CD4-positive, alpha-beta T cell treated with Interleukin-4 for 1 hour (primary cell): ENCODE measurements at regions not wholly inside any gene's neighbourhood (a gene's known extent, or its start where the extent isn't known, plus 50 kb on each side); places are given as distances from the start of the nearest gene placed in this dataset.
"Not testable (repeated sequence)": the region's sequence is repeated elsewhere in the genome, so short reads cannot be mapped to it uniquely, and the experiment has no call there.

ENCODE experiments used
- DNase-seq, 2 donors: peaks; one replicate each; pipeline ENCODE4 v3.0.0-alpha.2; 2020 to 2022

DNA sequence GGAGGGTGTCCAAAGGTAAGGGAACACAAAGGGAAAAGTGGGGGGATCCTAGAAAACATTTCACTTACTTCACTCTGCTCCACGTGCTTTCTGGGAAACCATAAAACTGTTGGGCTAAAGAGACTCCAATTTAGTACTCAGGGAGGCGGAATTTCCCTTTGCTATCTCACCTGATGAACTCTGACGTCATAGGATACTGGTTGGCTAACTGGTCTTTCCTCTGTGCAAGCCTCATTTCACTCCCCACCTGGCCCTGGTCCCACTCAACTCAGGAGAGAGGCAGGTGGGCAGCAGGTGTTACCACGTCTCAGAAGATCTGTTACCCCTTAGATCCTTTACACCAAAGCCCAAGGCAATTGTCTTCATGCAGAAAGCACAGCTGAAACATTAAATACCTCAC, 51.8 kb upstream of the PMAIP1 start:
- DNase-seq: peak in 1 of 2 donors; percentile 13

DNA sequence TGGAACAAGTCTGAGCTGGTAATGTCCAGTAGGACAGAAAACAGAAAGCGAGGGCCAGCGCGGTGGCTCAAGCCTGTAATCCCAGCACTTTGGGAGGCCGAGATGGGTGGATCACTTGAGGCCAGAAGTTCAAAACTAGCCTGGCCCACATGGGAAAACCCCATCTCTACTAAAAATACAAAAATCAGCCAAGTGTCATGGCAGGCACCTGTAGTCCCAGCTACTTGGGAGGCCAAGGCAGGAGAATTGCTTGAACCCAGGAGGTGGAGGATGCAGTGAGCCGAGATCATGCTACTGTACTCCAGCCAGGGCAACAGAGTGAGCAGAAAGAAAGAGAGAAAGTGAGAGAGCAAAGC, 52.3 kb upstream of the PMAIP1 start:
- not testable (repeated sequence) for DNase-seq

- DNase-seq: peak in 1 of 2 donors; percentile 15
These were observed 52.8 kb upstream of the PMAIP1 start for GRCh38 chr18:59846814-59847490.

GRCh38 chr18:59842947-59843346, 56.8 kb upstream of the PMAIP1 start:
- DNase-seq: no peak

DNA sequence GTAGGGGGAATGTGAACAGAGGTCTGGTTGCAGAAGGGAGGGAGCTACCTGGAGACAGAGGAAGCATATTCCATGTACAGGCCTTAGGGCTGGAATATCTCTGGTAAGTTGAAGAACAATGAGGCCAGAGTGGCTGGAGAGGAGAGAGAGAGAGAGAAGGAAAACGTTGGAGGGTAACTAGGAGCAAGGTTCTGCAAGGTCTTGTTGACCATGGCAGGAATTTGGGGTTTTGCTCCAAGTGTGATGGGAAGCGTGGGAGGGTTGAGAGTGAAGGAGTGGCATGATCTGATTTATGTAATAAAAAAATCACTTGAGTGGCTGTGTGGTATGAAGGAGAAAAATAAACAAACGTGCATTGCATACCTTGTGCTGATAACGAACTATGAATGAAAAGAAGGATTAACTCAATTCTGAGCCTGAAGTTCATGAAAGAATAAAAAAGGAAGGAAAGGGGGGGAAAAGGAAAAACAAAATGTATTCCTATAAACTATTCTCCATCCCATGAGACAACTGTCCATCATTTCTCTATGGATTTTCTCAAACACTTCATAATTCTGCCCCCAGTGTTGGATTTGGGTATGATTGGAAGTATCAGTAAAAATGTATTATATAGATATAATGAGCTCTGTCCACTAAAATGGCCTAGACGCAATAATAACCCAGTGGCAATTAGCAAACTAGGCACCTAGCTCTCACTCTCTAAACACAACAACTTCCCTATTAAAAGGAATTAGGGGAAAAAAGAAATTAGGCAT, 59.7 kb upstream of the PMAIP1 start:
- no peak for DNase-seq

DNA sequence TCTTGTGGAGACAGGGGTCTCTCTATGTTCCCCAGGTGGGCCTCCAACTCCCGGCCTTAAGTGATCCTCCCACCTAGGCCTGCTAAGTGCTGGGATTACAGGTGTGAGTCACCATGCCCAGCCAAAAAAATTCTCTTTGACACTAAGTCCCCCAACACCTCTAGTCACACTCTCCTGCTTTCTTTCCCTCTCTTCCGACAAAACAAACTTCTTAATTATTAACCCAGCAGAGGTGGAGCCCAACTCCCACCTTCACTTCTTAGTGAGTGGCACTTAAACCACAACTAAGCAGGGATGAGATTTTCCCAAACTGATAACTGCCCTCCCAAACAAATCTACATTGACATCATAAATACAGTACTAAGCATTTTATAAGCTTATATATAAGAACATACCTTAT, 60.5 kb upstream of the PMAIP1 start:
- DNase-seq: no peak

- peak; percentile 66 to 68 for DNase-seq
These were observed 62.2 kb upstream of the PMAIP1 start for GRCh38 chr18:59837586-59837985.

- DNase-seq: no peak
These were observed 64.0 kb upstream of the PMAIP1 start for GRCh38 chr18:59835605-59836379.

GRCh38 chr18:59834267-59834666, 65.5 kb upstream of the PMAIP1 start:
- no peak for DNase-seq

- DNase-seq: no peak
These were observed 66.0 kb upstream of the PMAIP1 start for GRCh38 chr18:59833785-59834184.

- DNase-seq: peak in 1 of 2 donors; percentile 38
These were observed 76.1 kb upstream of the PMAIP1 start for GRCh38 chr18:59823596-59824195.

DNA sequence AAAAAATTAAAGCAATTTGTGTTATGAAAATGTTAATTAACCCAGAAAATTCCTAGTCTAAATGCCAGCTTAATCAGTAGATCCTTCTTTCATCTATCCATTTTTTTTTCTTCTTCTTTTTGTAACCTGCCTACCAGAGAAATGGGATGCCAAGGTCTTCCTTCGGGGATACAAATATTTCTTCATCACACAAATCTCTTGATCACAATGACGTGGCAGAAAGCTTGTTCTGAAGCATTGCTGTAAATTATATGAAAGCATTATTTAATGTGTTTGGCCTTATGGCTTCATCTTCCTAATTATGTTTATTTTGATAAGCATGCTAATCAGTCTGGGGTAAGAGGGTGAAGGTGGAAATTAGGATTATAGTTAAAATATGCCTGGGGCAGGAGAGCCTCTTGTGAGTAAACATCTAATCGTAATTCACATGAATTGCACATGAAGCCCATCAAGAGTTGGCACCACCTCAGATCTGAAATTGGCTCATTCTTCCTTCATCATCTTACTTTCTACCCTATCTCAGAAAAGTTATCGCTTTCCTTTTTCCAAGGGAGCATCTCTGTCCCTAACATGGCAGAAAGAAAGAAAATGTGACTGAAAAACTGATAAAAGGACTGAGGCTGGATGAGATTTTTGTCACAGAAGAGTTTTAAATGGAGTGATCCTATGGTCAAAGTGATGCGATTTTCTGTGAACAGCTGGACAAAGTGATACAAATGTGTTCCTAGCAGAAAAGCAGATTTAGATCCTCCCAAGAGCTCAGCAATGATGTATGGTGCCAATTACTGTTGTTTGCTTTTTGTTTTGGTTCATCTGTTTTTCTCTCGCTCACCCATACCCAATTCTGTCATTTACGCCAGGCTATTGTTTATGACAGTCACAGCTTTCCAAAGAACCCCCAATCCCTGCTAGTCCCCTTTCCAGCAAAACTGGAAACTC, 76.9 kb upstream of the PMAIP1 start:
- DNase-seq: no peak

- DNase-seq: no peak
These were observed 77.8 kb upstream of the PMAIP1 start for GRCh38 chr18:59821983-59822382.

DNA sequence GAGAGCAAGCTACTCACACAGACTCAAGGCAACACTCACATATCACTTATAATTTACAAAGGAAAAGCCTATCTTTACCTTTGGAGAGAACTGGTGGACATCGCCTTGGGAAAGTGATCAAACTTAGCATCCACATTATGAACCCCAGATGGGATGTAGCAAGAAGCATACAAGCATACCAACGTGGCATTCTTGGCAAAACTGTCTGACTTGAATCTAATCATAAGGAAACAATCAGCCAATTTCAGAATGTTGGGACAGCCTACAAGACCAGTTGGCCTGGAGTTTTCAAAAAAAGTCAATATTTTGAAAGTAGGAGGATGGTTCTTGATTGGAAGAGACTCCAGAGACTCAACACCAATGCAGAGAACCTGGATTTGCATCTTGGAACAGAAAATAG, 79.1 kb upstream of the PMAIP1 start:
- DNase-seq: no peak

DNA sequence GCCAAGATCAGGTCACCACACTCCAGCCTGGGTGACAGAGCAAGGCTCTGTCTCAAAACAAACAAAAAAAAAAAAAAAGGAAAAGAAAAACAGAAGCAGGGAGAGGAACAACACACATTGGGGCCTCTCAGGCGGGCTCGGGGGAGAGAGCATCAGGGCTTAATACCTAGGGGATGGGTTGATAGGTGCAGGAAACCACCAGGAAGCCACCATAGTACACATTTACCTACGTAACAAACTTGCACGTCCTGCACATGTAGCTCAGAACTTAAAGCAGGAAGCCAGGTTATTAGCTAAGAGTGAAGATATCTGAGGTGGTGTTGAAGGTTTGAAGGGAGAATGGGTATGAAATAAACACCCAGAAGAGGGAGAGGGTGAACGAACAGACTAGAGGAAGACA, 81.0 kb upstream of the PMAIP1 start:
- DNase-seq: no peak

- no peak for DNase-seq
These were observed 84.9 kb upstream of the PMAIP1 start for GRCh38 chr18:59814891-59815290.

DNA sequence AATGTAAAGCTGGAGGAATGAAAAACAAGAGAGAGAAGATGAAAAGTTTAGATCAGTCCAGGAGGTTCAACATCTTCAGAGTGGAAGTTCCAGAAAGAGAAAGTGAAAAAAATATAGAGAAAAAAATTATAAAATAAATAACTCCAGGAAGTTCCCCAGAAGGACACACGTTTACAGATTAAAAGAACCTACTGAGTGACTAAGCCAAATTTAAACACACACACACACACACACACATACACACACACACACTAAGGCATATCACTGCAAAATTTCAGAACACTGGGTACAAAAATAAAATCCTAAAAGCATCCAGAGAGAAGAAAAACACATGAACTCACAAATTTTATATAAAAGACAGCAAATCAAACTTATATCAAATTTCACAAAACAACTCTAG, 85.9 kb upstream of the PMAIP1 start:
- DNase-seq: no peak

DNA sequence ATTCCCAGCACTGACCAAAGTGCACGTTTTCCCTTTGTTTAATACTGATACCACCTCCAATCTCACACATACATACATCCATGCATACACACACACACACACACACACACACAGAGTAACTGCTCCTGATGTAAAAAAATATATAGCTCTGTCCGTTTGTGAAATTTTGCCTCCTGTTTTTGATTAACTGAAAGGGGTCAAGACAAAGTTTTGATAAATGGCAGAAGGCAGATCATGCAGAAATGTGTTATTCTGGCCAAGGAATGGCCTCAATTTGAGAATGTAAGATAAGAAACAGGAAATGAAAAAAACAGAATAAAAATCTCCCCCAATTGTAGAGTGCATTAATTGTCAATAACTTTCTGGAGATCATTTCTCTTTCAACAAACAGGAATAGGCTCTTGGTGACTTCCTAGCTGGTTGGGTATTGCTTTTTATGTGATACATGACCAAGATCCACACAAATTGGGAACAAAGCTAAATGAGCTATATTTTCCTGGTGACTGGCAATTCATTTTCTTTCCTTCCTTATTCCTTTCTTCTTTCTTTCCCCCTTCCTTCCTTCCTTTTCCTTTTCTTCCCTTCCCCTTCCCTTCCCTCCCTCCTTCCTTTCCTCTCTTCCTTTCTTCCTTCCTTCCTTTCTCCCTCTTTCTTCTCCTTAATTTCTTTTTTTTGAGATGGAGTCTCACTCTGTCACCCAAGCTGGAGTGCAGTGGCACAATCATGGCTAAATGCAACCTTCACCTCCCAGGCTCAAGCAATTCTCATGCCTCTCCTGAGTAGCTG, 88.9 kb upstream of the PMAIP1 start:
- no peak for DNase-seq

GRCh38 chr18:59810183-59810582, 89.6 kb upstream of the PMAIP1 start:
- DNase-seq: no peak

GRCh38 chr18:59802031-59802430, 97.8 kb upstream of the PMAIP1 start:
- peak in 1 of 2 donors; percentile 25 for DNase-seq

DNA sequence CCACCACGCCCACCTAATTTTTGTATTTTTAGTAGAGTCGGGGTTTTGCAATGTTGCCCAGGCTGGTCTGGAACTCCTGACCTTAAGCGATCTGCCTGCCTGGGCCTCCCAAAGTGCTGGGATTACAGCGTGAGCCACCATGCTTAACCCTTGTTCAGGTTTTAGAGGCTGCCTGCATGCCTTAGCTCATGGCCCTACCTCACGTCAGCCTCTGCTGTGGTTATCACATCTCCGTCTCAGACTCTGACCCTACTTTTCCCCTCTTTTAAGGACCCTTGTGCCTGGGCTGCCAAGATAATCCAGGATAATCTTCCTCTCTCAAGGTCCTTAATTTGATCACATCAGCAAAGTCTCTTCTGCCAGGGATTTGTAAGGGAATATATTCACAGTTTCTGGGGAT, 98.2 kb upstream of the PMAIP1 start:
- DNase-seq: no peak
